ENCODE measurements at regions not wholly inside any gene's neighbourhood (a gene's known extent, or its start where the extent isn't known, plus 50 kb on each side); places are given as distances from the start of the nearest gene placed in this dataset.

GRCh38 chr5:68352166-68352565 is 136.6 kb downstream of the PIK3R1 start:
- intact Hi-C loops (cut with micrococcal nuclease) = no loop called here

GRCh38 chr5:68353605-68354004 is 138.0 kb downstream of the PIK3R1 start:
- intact Hi-C loops (cut with micrococcal nuclease) = no loop called here

- intact Hi-C loops (cut with micrococcal nuclease) = no loop called here
These were observed 138.8 kb downstream of the PIK3R1 start for GRCh38 chr5:68354315-68354714.

GRCh38 chr5:68356216-68356615 is 140.7 kb downstream of the PIK3R1 start:
- intact Hi-C loops (cut with micrococcal nuclease) = no loop called here

- intact Hi-C loops (cut with micrococcal nuclease) = no loop called here
These were observed 141.1 kb downstream of the PIK3R1 start for GRCh38 chr5:68356623-68357022.

- intact Hi-C loops (cut with micrococcal nuclease) = loop anchor here (10.0 kb wide), 2 partner anchors 845 to 1195 kb away; no protein-coding TSS in a partner anchor
These were observed 144.1 kb downstream of the PIK3R1 start for GRCh38 chr5:68359699-68360098.

GRCh38 chr5:68362331-68362730 is 146.8 kb downstream of the PIK3R1 start:
- intact Hi-C loops (cut with micrococcal nuclease) = loop anchor here (10.0 kb wide), 2 partner anchors 848 to 1198 kb away; no protein-coding TSS in a partner anchor

- intact Hi-C loops (cut with micrococcal nuclease) = loop anchor here (10.0 kb wide), 2 partner anchors 851 to 1201 kb away; no protein-coding TSS in a partner anchor
These were observed 150.3 kb downstream of the PIK3R1 start for GRCh38 chr5:68365889-68366288.

- intact Hi-C loops (cut with micrococcal nuclease) = loop anchor here (10.0 kb wide), 2 partner anchors 852 to 1202 kb away; no protein-coding TSS in a partner anchor
These were observed 151.7 kb downstream of the PIK3R1 start for GRCh38 chr5:68367287-68367686.

- intact Hi-C loops (cut with micrococcal nuclease) = loop anchor here (2.0 to 10.0 kb wide), 4 partner anchors 57 to 1203 kb away; partner anchors contain the start of gene PIK3R1
These were observed 152.2 kb downstream of the PIK3R1 start for GRCh38 chr5:68367717-68368116.

GRCh38 chr5:68368311-68369022 is 152.9 kb downstream of the PIK3R1 start:
- intact Hi-C loops (cut with micrococcal nuclease) = loop anchor here (1.0 to 10.0 kb wide), 11 partner anchors 13 to 1204 kb away; partner anchors contain the start of gene PIK3R1

GRCh38 chr5:68369023-68369359 is 153.4 kb downstream of the PIK3R1 start:
- intact Hi-C loops (cut with micrococcal nuclease) = loop anchor here (1.0 to 10.0 kb wide), 11 partner anchors 12 to 1204 kb away; partner anchors contain the start of gene PIK3R1

GRCh38 chr5:68369457-68370125 is 154.0 kb downstream of the PIK3R1 start:
- intact Hi-C loops (cut with micrococcal nuclease) = loop anchor here (1.0 to 10.0 kb wide), 11 partner anchors 12 to 1205 kb away; partner anchors contain the start of gene PIK3R1

- intact Hi-C loops (cut with micrococcal nuclease) = no loop called here
These were observed 154.6 kb downstream of the PIK3R1 start for GRCh38 chr5:68370196-68370595.

- intact Hi-C loops (cut with micrococcal nuclease) = no loop called here
These were observed 156.1 kb downstream of the PIK3R1 start for GRCh38 chr5:68371607-68372006.

- intact Hi-C loops (cut with micrococcal nuclease) = no loop called here
These were observed 156.6 kb downstream of the PIK3R1 start for GRCh38 chr5:68372161-68372560.

GRCh38 chr5:68373050-68373449 is 157.5 kb downstream of the PIK3R1 start:
- intact Hi-C loops (cut with micrococcal nuclease) = no loop called here

GRCh38 chr5:68374796-68375518 is 159.4 kb downstream of the PIK3R1 start:
- intact Hi-C loops (cut with micrococcal nuclease) = no loop called here

- intact Hi-C loops (cut with micrococcal nuclease) = no loop called here
These were observed 160.0 kb downstream of the PIK3R1 start for GRCh38 chr5:68375540-68375939.

GRCh38 chr5:68376935-68377334 is 161.4 kb downstream of the PIK3R1 start:
- intact Hi-C loops (cut with micrococcal nuclease) = no loop called here

GRCh38 chr5:68377733-68378132 is 162.2 kb downstream of the PIK3R1 start:
- intact Hi-C loops (cut with micrococcal nuclease) = no loop called here
